GM08714 (cell line): ENCODE measurements at regions not wholly inside any gene's neighbourhood (a gene's known extent, or its start where the extent isn't known, plus 50 kb on each side); places are given as distances from the start of the nearest gene placed in this dataset.

Experiments
- H3K4me3 ChIP-seq: fragments of 200-500 bp; sonication (Bioruptor generic); 2 replicates; pipeline ENCODE4 v1.5.1; 2014; ENCODE audit warnings: mild to moderate bottlenecking, low read length, inconsistent platforms
- ZNF274 ChIP-seq: IDR thresholded peaks from 2 replicates; pipeline ENCODE4 v1.6.1; 2012; ENCODE audit warnings: mild to moderate bottlenecking, low read depth, low read length

- no peak for TF ChIP-seq ZNF274
- no peak overlapping the region for H3K4me3 ChIP-seq
Observed at GRCh38 chr4:188573104-188573503, 433.9 kb downstream of the TRIML1 start.

- H3K4me3 ChIP-seq, result no peak overlapping the region
- no peak for TF ChIP-seq ZNF274
Observed at GRCh38 chr4:188578657-188579056, 439.4 kb downstream of the TRIML1 start.

DNA sequence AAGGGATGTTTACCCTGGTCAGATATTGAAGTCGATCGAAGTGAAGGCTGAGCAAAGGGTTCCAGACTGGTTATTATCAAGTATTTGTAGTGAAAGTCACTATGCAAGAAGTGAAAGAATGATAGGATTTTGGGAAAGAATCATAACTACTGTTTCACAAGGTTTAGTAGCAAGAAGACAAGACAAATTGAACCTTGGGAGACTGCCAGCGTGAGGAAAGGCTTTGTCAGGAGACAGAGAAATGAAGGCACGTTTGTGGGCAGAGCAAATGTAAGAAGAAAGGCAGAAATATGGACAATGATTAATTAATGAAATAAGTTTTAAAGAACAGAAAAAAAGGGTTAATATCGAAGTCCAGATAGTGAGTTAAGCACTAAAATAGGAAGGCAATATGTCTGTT, 456.8 kb downstream of the TRIML1 start:
- H3K4me3 ChIP-seq, result no peak overlapping the region
- no peak for TF ChIP-seq ZNF274

GRCh38 chr4:188603646-188604045, 464.4 kb downstream of the TRIML1 start:
- no peak overlapping the region for H3K4me3 ChIP-seq
- no peak for TF ChIP-seq ZNF274

- no peak overlapping the region for H3K4me3 ChIP-seq
- TF ChIP-seq ZNF274, result no peak
Observed at GRCh38 chr4:188606635-188607034, 467.4 kb downstream of the TRIML1 start.

GRCh38 chr4:188611143-188611542, 471.9 kb downstream of the TRIML1 start:
- no peak for TF ChIP-seq ZNF274
- no peak overlapping the region for H3K4me3 ChIP-seq

DNA sequence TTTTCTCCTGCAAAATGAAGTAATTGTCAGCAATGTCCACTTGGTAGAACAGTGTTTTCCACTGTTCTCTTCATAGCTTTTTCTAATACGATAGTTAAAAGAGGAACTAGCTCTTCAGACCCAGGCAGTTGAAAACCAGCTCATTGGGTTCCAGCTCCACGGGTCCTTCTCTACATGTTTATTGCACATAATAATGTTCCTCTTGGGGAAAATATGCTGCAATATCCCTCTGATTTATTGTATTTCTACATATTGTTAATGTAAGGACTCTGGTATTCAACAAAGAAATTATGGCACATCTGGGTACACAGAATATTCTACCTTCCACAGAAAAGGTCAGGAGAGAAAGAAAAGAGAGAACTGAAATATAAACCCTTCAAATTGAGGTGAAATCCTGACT, 473.4 kb downstream of the TRIML1 start:
- H3K4me3 ChIP-seq, result no peak overlapping the region
- no peak for TF ChIP-seq ZNF274

DNA sequence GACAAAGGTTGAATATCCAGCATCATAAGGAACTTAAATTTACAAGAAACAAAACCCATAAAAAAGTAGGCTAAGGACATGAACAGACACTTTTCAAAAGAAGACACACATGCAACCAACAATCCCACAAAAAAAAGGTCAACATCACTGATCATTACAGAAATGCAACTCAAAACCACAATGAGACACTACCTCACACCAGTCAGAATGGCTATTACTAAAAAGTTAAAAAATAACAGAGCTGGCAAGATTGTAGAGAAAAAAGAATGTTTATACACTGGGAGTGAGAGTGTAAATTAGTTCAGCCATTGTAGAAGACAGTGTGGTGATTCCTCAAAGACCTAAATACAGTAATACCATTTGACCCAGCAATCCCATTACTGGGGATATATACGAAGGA, 474.7 kb downstream of the TRIML1 start:
- no peak for TF ChIP-seq ZNF274
- no peak overlapping the region for H3K4me3 ChIP-seq

GRCh38 chr4:188619456-188620149, 480.4 kb downstream of the TRIML1 start:
- TF ChIP-seq ZNF274, result no peak
- H3K4me3 ChIP-seq, result no peak overlapping the region

GRCh38 chr4:188620608-188621007, 481.4 kb downstream of the TRIML1 start:
- H3K4me3 ChIP-seq, result no peak overlapping the region
- no peak for TF ChIP-seq ZNF274

DNA sequence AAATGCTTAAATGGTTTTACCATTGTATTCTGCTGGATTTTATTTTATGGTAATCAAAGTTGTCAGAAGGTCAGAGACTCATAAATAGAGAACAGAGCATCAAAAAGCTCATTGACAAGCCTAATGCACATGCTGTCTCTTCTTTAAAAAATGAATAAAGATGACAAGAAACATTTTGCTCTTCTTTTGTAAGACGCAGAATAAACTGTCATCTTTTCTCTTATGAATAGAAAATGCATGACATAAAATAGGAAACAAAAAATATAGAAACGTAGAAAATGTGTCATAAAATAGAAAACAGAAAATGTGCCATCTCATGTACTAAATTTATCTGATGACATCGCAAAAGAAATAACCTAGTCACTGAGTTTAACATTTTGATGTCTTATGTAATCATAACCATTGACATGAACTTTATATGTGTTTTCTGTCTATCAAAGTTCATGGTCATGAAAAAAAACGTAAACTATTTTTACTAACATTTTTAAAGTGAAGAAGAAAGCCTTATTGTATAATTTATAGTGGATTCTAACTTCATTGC, 484.1 kb downstream of the TRIML1 start:
- H3K4me3 ChIP-seq, result no peak overlapping the region
- TF ChIP-seq ZNF274, result no peak

- TF ChIP-seq ZNF274, result no peak
Observed at GRCh38 chr4:188624370-188624769, 485.1 kb downstream of the TRIML1 start.

GRCh38 chr4:188627892-188628291, 488.7 kb downstream of the TRIML1 start:
- no peak for TF ChIP-seq ZNF274
- no peak overlapping the region for H3K4me3 ChIP-seq

More at GRCh38 chr4:188624370-188624769, 485.1 kb downstream of the TRIML1 start:
- H3K4me3 ChIP-seq, result no peak overlapping the region

GRCh38 chr4:188639479-188640100, 500.3 kb downstream of the TRIML1 start:
- TF ChIP-seq ZNF274, result no peak
- no peak overlapping the region for H3K4me3 ChIP-seq

GRCh38 chr4:188647820-188648370, 508.7 kb downstream of the TRIML1 start:
- no peak overlapping the region for H3K4me3 ChIP-seq
- TF ChIP-seq ZNF274, result no peak
